GM23248 (cell line): ENCODE measurements at regions not wholly inside any gene's neighbourhood (a gene's known extent, or its start where the extent isn't known, plus 50 kb on each side); places are given as distances from the start of the nearest gene placed in this dataset.

ENCODE experiments used
- DNase-seq: peaks from one replicate; pipeline ENCODE4 v3.0.0-alpha.2; 2015
- H2AFZ ChIP-seq: fragments of 200-600 bp; sonication (generic); 2 replicates; pipeline ENCODE4 v1.6.1; 2016; ENCODE audit warnings: antibody characterized with exemption
- H3F3A ChIP-seq: fragments of 200-600 bp; sonication (generic); 2 replicates; pipeline ENCODE4 v1.6.1; 2016; ENCODE audit warnings: mild to moderate bottlenecking, antibody characterized with exemption, mixed run types; ENCODE audit not compliant: insufficient read depth
- H3K27ac ChIP-seq: fragments of 200-600 bp; sonication (generic); 2 replicates; pipeline ENCODE4 v1.5.1; 2016; ENCODE audit warnings: mild to moderate bottlenecking
- H3K27me3 ChIP-seq: fragments of 200-600 bp; sonication (generic); replicated peaks from 2 replicates; pipeline ENCODE4 v1.6.1; 2016; ENCODE audit warnings: mild to moderate bottlenecking; ENCODE audit not compliant: insufficient read depth
- H3K36me3 ChIP-seq: fragments of 200-600 bp; sonication (generic); 2 replicates; pipeline ENCODE4 v1.6.1; 2016; ENCODE audit warnings: low read depth, mild to moderate bottlenecking
- H3K4me1 ChIP-seq: fragments of 200-600 bp; sonication (generic); 2 replicates; pipeline ENCODE4 v1.6.1; 2016; ENCODE audit warnings: mild to moderate bottlenecking; ENCODE audit not compliant: insufficient read depth
- H3K4me2 ChIP-seq: fragments of 200-600 bp; sonication (generic); one replicate; pipeline ENCODE4 v1.6.1; 2016; ENCODE audit warnings: mild to moderate bottlenecking; ENCODE audit not compliant: unreplicated experiment
- H3K4me3 ChIP-seq: fragments of 200-600 bp; sonication (generic); 2 replicates; pipeline ENCODE4 v1.5.1; 2016; ENCODE audit warnings: mild to moderate bottlenecking
- H3K79me2 ChIP-seq: fragments of 200-600 bp; sonication (generic); 2 replicates; pipeline ENCODE4 v1.6.1; 2016; ENCODE audit warnings: mild to moderate bottlenecking; ENCODE audit not compliant: insufficient read depth
- H3K9ac ChIP-seq: fragments of 200-600 bp; sonication (generic); 2 replicates; pipeline ENCODE4 v1.6.1; 2016; ENCODE audit warnings: mild to moderate bottlenecking
- H3K9me2 ChIP-seq: fragments of 200-600 bp; sonication (generic); 2 replicates; pipeline ENCODE4 v1.6.1; 2016; ENCODE audit warnings: mixed run types, mild to moderate bottlenecking, moderate library complexity; ENCODE audit not compliant: insufficient read depth
- H3K9me3 ChIP-seq: fragments of 200-600 bp; sonication (generic); one replicate; pipeline ENCODE4 v1.6.1; 2017; ENCODE audit warnings: low read depth
- H4K20me1 ChIP-seq: fragments of 200-600 bp; sonication (generic); 2 replicates; pipeline ENCODE4 v1.6.0; 2016; ENCODE audit not compliant: insufficient read depth
- EZH2 ChIP-seq: fragments of 200-600 bp; sonication (generic); IDR thresholded peaks from 2 replicates; pipeline ENCODE4 v1.6.1; 2018; ENCODE audit warnings: antibody characterized with exemption, mild to moderate bottlenecking; ENCODE audit not compliant: insufficient read depth, poor library complexity, severe bottlenecking
- EZH2phosphoT487 ChIP-seq: fragments of 200-600 bp; sonication (generic); IDR thresholded peaks from 2 replicates; pipeline ENCODE4 v1.6.1; 2018; ENCODE audit warnings: antibody characterized with exemption, moderate library complexity, mild to moderate bottlenecking, low read depth; ENCODE audit not compliant: insufficient read depth
- WGBS, 2 experiments: methylation state at CpG; one replicate each; pipeline ENCODE4 v1.1.6; 2015 to 2017; ENCODE audit warnings: low lambda C conversion rate in 2 of 2, low coverage in 1 of 2; ENCODE audit errors: missing lambda C conversion rate in 2 of 2; 5-methylcytosine and 5-hydroxymethylcytosine counted together
- in situ Hi-C: fragments of 300-500 bp; cut with MboI; formaldehyde crosslinking; loops from 2 replicates; pipeline ENCODE4 v1.15.0; 2020

DNA sequence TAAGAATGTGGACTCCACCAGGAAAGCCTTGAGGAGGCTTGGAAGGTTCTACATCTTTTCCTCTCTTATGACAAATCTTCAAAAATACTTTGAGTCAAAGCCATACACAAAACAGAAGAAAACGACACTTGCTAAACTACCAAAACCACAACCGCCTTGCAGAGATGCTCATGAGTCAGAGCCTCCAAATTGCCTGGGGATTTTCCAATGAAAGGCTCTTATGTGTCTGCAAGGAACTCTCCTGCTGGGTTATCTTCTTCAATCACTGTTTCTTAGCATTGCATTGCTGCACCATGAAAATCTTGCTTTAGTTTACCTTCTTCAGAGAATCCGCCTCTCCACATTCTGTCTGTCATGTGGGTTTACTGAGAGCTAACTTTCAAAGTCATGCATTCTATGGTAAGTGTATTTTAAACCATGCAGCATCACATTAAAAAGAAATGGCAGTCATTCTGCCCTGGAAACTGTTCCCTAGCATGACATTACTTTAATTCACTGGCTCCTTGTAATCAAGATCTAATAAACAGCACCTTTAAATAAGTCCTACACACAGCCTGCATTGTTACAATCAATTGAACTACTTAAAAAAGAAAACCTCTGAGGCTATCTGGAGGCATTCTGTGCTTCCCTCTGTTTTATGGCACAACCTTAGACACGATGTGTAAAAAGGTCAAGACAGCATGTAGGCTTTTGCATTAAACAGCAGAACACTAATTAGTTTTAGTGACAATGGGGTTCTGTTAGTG, 210.0 kb upstream of the FOXD3 start:
- H4K20me1 ChIP-seq: no peaks in the 10 kb centered on the region
- no peaks in the 10 kb centered on the region for H3K79me2 ChIP-seq
- DNase-seq: peak; percentile 87
- peaks cover 35% of the 10 kb centered on the region for H3K27me3 ChIP-seq
- H3K4me3 ChIP-seq: no peak overlapping the region
- TF ChIP-seq EZH2phosphoT487 (no peak), EZH2 (no peak)
- no peak overlapping the region for H3K9ac ChIP-seq
- no peaks in the 10 kb centered on the region for H3K4me1 ChIP-seq
- H3K9me2 ChIP-seq: no peaks in the 10 kb centered on the region
- no peak overlapping the region for H3K27ac ChIP-seq
- no peaks in the 10 kb centered on the region for H3K9me3 ChIP-seq
- no peaks in the 10 kb centered on the region for H3K36me3 ChIP-seq
- no peak overlapping the region for H2AFZ ChIP-seq
- H3F3A ChIP-seq: peaks cover 15% of the 10 kb centered on the region
- H3K4me2 ChIP-seq: no peak overlapping the region
- WGBS, 2 experiments: 21 to 26% methylated on average over 4 of the region's 4 CpGs
- in situ Hi-C loops: no loop called here

DNA sequence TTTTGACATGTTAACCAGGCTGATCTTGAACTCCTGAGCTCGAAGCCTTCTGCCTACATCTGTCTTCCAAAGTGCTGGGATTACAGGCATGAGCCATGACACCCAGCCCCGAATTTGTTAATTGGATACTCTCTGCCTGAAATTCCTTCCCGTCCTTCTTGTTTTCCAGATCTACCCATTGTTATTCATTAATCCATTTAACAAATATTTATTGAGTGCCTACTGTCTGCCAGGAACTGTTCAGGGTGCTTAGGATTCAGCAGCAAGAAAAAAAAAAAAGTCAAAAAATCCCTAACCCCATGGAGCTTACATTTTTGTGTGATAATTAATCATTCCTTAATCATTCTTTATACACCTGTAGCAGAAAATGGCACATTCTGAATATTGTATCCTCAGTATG, 206.8 kb upstream of the FOXD3 start:
- Histone ChIP-seq H3K9me2 (no peaks in the 10 kb centered on the region), H3K9ac (no peak overlapping the region), H3K4me1 (no peaks in the 10 kb centered on the region), H3K27ac (no peak overlapping the region), H2AFZ (no peak overlapping the region), H3K27me3 (peaks cover 8% of the 10 kb centered on the region), H3K36me3 (no peaks in the 10 kb centered on the region), H4K20me1 (no peaks in the 10 kb centered on the region), H3F3A (peaks cover 19% of the 10 kb centered on the region), H3K4me2 (no peak overlapping the region), H3K9me3 (no peaks in the 10 kb centered on the region), H3K4me3 (no peak overlapping the region), H3K79me2 (no peaks in the 10 kb centered on the region)
- in situ Hi-C loops: no loop called here
- no peak for TF ChIP-seq EZH2phosphoT487
- TF ChIP-seq EZH2: no peak
- WGBS, 2 experiments: 43 to 53% methylated on average over 3 of the region's 3 CpGs
- no peak for DNase-seq

DNA sequence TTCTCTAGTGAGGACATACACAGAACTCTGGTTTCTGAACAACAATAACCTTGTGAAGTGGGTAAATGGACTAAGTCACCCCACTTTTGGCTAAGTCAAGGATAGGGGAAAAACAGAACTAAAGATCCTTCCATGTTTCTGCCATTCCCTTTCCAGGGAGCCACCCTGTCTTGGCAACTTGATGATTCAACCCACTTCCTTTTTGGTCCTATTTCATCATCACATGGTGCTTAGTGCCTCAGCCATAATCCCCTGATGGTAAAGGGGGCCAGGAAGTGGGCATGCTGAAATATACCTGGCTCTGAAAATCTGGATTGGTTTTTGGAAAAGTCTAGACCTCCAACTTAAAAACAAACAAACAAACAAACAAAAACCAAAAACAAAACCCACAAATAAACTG, 206.4 kb upstream of the FOXD3 start:
- no peak overlapping the region for H3K4me2 ChIP-seq
- H4K20me1 ChIP-seq: no peaks in the 10 kb centered on the region
- H3K36me3 ChIP-seq: no peaks in the 10 kb centered on the region
- no peaks in the 10 kb centered on the region for H3K79me2 ChIP-seq
- H3K9ac ChIP-seq: no peak overlapping the region
- H3K9me2 ChIP-seq: no peaks in the 10 kb centered on the region
- peaks cover 19% of the 10 kb centered on the region for H3F3A ChIP-seq
- TF ChIP-seq EZH2: no peak
- no peak for TF ChIP-seq EZH2phosphoT487
- H3K27ac ChIP-seq: no peak overlapping the region
- in situ Hi-C loops: no loop called here
- no peaks in the 10 kb centered on the region for H3K4me1 ChIP-seq
- H3K4me3 ChIP-seq: no peak overlapping the region
- peaks cover 8% of the 10 kb centered on the region for H3K27me3 ChIP-seq
- peak; percentile 40 for DNase-seq
- H3K9me3 ChIP-seq: no peaks in the 10 kb centered on the region
- no peak overlapping the region for H2AFZ ChIP-seq

DNA sequence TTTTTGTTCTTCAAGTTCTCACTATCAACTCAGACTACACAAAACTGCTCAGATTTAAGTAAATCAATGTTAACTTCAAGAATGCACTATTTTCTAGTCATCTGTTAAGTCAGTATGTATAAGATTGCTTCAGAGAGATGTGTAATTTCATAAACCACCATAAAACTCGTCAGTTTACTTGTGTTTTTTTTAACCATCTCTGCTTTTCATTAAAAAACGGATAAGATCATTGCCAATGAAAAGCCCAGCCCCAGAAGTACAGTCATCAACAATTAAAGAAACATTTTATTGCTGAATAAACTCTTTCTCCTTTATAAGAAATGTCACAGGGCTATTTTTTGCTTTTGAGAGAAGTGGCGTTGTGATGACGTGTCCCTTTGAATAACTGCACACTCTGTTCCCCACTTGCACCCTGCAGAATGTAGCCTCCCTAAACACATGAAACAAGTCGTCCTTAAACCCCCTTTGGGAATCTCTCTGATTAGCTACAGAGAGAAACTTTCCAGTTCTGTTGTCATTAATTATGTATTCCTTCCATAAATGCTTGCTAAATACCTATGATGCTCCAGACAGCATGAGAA, 202.7 kb upstream of the FOXD3 start:
- Histone ChIP-seq H3K9me2 (no peaks in the 10 kb centered on the region), H3K9me3 (no peaks in the 10 kb centered on the region), H3F3A (peaks cover 12% of the 10 kb centered on the region; the same call in 1 of the 2 replicates), H3K4me2 (no peak overlapping the region), H4K20me1 (no peaks in the 10 kb centered on the region), H3K4me3 (no peak overlapping the region), H3K9ac (no peak overlapping the region), H2AFZ (no peak overlapping the region), H3K27ac (no peak overlapping the region), H3K4me1 (peaks cover 7% of the 10 kb centered on the region), H3K36me3 (no peaks in the 10 kb centered on the region), H3K27me3 (no peaks in the 10 kb centered on the region; the same call in 1 of the 2 replicates), H3K79me2 (no peaks in the 10 kb centered on the region)
- TF ChIP-seq EZH2 (no peak), EZH2phosphoT487 (no peak)
- peak; percentile 45 for DNase-seq
- WGBS, 2 experiments: 2 to 4% methylated on average over 5 of the region's 5 CpGs
- in situ Hi-C loops: no loop called here

- no peak for TF ChIP-seq EZH2
- no peak for TF ChIP-seq EZH2phosphoT487
- H3F3A ChIP-seq: peaks cover 18% of the 10 kb centered on the region; the same call in 1 of the 2 replicates
- H3K4me2 ChIP-seq: no peak overlapping the region
- H3K9me2 ChIP-seq: no peaks in the 10 kb centered on the region
- H3K27ac ChIP-seq: no peak overlapping the region
- H3K9me3 ChIP-seq: no peaks in the 10 kb centered on the region
- H3K9ac ChIP-seq: no peak overlapping the region
- no peak overlapping the region for H3K4me3 ChIP-seq
- in situ Hi-C loops: no loop called here
- H3K79me2 ChIP-seq: no peaks in the 10 kb centered on the region
- H3K4me1 ChIP-seq: peaks cover 13% of the 10 kb centered on the region
- WGBS, 2 experiments: 52 to 66% methylated on average over 9 of the region's 9 CpGs
- no peak overlapping the region for H2AFZ ChIP-seq
- no peaks in the 10 kb centered on the region for H4K20me1 ChIP-seq
- DNase-seq: no peak
- no peaks in the 10 kb centered on the region for H3K36me3 ChIP-seq
- H3K27me3 ChIP-seq: no peaks in the 10 kb centered on the region; the same call in 1 of the 2 replicates
Observed at GRCh38 chr1:63122079-63122478, 200.3 kb upstream of the FOXD3 start.
